ENCODE measurements at regions not wholly inside any gene's neighbourhood (a gene's known extent, or its start where the extent isn't known, plus 50 kb on each side); places are given as distances from the start of the nearest gene placed in this dataset.

DNA sequence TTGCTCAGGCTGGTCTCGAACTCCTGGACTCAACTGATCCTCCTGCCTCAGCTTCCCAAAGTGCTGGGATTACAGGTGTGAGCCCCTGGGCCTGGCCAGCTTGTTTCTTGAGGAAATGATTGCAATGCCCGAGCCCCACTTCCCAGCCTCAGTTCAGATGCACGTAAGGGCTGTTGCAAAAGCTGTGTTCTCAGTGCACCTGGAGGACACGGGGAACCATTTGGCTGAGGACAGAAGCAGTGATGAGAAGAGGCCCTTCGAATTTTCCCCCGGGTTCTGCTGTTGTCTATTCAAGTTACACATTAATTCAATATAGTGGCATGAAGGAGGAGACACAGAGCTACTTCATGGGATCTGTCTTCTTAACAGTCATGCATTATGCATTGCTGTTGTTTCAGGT is 78.8 kb upstream of the WDR26 start:
- TF ChIP-seq EZH2phosphoT487 (IDR thresholded peaks at IDR 0.05; ENCODE audit: low read depth): no peak
- TF ChIP-seq, protein P1, sequence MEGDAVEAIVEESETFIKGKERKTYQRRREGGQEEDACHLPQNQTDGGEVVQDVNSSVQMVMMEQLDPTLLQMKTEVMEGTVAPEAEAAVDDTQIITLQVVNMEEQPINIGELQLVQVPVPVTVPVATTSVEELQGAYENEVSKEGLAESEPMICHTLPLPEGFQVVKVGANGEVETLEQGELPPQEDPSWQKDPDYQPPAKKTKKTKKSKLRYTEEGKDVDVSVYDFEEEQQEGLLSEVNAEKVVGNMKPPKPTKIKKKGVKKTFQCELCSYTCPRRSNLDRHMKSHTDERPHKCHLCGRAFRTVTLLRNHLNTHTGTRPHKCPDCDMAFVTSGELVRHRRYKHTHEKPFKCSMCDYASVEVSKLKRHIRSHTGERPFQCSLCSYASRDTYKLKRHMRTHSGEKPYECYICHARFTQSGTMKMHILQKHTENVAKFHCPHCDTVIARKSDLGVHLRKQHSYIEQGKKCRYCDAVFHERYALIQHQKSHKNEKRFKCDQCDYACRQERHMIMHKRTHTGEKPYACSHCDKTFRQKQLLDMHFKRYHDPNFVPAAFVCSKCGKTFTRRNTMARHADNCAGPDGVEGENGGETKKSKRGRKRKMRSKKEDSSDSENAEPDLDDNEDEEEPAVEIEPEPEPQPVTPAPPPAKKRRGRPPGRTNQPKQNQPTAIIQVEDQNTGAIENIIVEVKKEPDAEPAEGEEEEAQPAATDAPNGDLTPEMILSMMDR (IDR thresholded peaks at IDR 0.05; ENCODE audit: low read depth, low read length): no peak
- Histone ChIP-seq H3K9ac (ENCODE audit: low read length) (no peak overlapping the region), H3K36me3 (replicated peaks; ENCODE audit: low read depth, low read length) (no peaks in the 10 kb centered on the region), H3K4me1 (ENCODE audit: low read length) (peaks cover 12% of the 10 kb centered on the region), H3K9me3 (ENCODE audit: insufficient read depth, low read length) (no peaks in the 10 kb centered on the region), H3K27ac (ENCODE audit: low read length) (no peak overlapping the region), H3K27me3 (ENCODE audit: low read depth, low read length) (no peaks in the 10 kb centered on the region), H3K4me3 (ENCODE audit: low read length) (no peak overlapping the region), H3K4me2 (ENCODE audit: low read length) (peak overlapping the region; percentile 34), H2AFZ (ENCODE audit: low read depth, low read length) (0 out of 2 replicates have a peak overlapping the region, but pooled peaks have one; percentile 51), H4K20me1 (ENCODE audit: insufficient read depth, low read length) (no peaks in the 10 kb centered on the region), H3K79me2 (ENCODE audit: low read length) (no peaks in the 10 kb centered on the region)

DNA sequence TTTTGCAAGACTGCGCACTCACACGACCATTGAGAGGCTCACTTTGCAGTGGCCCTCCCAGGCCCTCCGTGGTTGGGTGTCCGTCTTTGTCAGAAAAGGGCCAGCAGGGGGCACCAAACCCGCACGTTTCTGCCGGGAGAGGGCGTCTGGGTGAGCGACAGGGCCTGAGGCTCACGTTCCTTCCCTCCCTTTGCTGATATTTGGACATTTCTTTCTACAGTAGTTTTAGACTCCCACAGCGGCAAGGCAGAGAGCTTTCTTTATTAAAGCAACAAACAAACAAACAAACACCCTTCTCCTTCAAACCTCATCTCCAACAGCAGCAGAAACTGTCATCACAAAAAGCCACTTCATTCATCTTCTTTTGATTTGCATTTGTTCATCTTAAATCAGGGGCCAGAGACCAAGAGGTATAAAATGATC is 79.2 kb upstream of the WDR26 start:
- H3K36me3 ChIP-seq (replicated peaks; ENCODE audit: low read depth, low read length): no peaks in the 10 kb centered on the region
- H3K4me1 ChIP-seq (ENCODE audit: low read length): peaks cover 12% of the 10 kb centered on the region
- H3K79me2 ChIP-seq (ENCODE audit: low read length): no peaks in the 10 kb centered on the region
- no peak overlapping the region for H3K27ac ChIP-seq (ENCODE audit: low read length)
- no peaks in the 10 kb centered on the region for H3K27me3 ChIP-seq (ENCODE audit: low read depth, low read length)
- H3K4me3 ChIP-seq (ENCODE audit: low read length): no peak overlapping the region
- no peaks in the 10 kb centered on the region for H3K9me3 ChIP-seq (ENCODE audit: insufficient read depth, low read length)
- no peaks in the 10 kb centered on the region for H4K20me1 ChIP-seq (ENCODE audit: insufficient read depth, low read length)
- H3K9ac ChIP-seq (ENCODE audit: low read length): no peak overlapping the region
- H2AFZ ChIP-seq (ENCODE audit: low read depth, low read length): 0 out of 2 replicates have a peak overlapping the region, but pooled peaks have one; percentile 51
- H3K4me2 ChIP-seq (ENCODE audit: low read length): peak overlapping the region; percentile 34
- TF ChIP-seq, protein P1 (IDR thresholded peaks at IDR 0.05; ENCODE audit: low read depth, low read length): peak; percentile 99
- TF ChIP-seq EZH2phosphoT487 (IDR thresholded peaks at IDR 0.05; ENCODE audit: low read depth): no peak

DNA sequence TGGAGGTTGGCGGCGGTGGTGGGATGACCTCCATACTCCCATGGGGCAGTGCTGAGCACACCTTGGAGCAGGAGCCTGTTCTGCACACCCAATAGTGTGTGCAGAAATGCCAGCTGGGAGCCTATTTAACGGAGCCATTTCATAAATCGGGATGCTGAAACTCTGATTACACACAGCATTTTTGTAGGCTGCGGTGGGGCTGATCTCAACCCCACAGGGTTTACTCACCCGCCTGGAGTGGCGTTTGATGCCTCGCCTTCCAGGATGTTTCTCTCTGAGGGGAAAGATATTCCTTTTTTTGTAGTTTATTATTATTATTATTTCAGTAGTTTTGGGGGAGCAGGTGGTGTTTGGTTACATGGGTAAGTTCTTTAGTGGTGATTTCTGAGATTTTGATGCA is 82.6 kb upstream of the WDR26 start:
- Histone ChIP-seq H4K20me1 (ENCODE audit: insufficient read depth, low read length) (no peaks in the 10 kb centered on the region), H3K79me2 (ENCODE audit: low read length) (no peaks in the 10 kb centered on the region), H3K36me3 (replicated peaks; ENCODE audit: low read depth, low read length) (no peaks in the 10 kb centered on the region), H2AFZ (ENCODE audit: low read depth, low read length) (no peak overlapping the region), H3K4me3 (ENCODE audit: low read length) (no peak overlapping the region), H3K27me3 (ENCODE audit: low read depth, low read length) (no peaks in the 10 kb centered on the region), H3K4me2 (ENCODE audit: low read length) (no peak overlapping the region), H3K9ac (ENCODE audit: low read length) (no peak overlapping the region), H3K27ac (ENCODE audit: low read length) (no peak overlapping the region), H3K4me1 (ENCODE audit: low read length) (peaks cover 23% of the 10 kb centered on the region), H3K9me3 (ENCODE audit: insufficient read depth, low read length) (0 out of 2 replicates have a peak, but pooled peaks cover 4% of the 10 kb centered on the region)
- TF ChIP-seq EZH2phosphoT487 (IDR thresholded peaks at IDR 0.05; ENCODE audit: low read depth): no peak
- TF ChIP-seq, protein P1 (IDR thresholded peaks at IDR 0.05; ENCODE audit: low read depth, low read length): no peak

GRCh38 chr1:224518528-224518927 is 83.9 kb upstream of the WDR26 start:
- no peak overlapping the region for H3K9ac ChIP-seq (ENCODE audit: low read length)
- 0 out of 2 replicates have a peak, but pooled peaks cover 4% of the 10 kb centered on the region for H3K9me3 ChIP-seq (ENCODE audit: insufficient read depth, low read length)
- peaks cover 20% of the 10 kb centered on the region for H3K4me1 ChIP-seq (ENCODE audit: low read length)
- no peaks in the 10 kb centered on the region for H3K27me3 ChIP-seq (ENCODE audit: low read depth, low read length)
- H3K36me3 ChIP-seq (replicated peaks; ENCODE audit: low read depth, low read length): no peaks in the 10 kb centered on the region
- peak overlapping the region; percentile 8; the same call in 1 of the 2 replicates for H3K4me2 ChIP-seq (ENCODE audit: low read length)
- no peak for TF ChIP-seq EZH2phosphoT487 (IDR thresholded peaks at IDR 0.05; ENCODE audit: low read depth)
- TF ChIP-seq, protein P1 (IDR thresholded peaks at IDR 0.05; ENCODE audit: low read depth, low read length): no peak
- H2AFZ ChIP-seq (ENCODE audit: low read depth, low read length): no peak overlapping the region; the same call in 1 of the 2 replicates
- no peak overlapping the region for H3K27ac ChIP-seq (ENCODE audit: low read length)
- H4K20me1 ChIP-seq (ENCODE audit: insufficient read depth, low read length): no peaks in the 10 kb centered on the region
- H3K79me2 ChIP-seq (ENCODE audit: low read length): no peaks in the 10 kb centered on the region
- no peak overlapping the region for H3K4me3 ChIP-seq (ENCODE audit: low read length)

All from OCI-LY3 (cell line).